GM12878 (cell line): ENCODE measurements at regions not wholly inside any gene's neighbourhood (a gene's known extent, or its start where the extent isn't known, plus 50 kb on each side); places are given as distances from the start of the nearest gene placed in this dataset.

ENCODE experiments used
- ATAC-seq: fragments of 200-7000 bp; cut with Tn5 transposase; 3 replicates; pipeline ENCODE4 v1.9.1; 2020; ENCODE audit warnings: mild to moderate bottlenecking, moderate library complexity
- BruUV-seq: library from RNA; stranded (reverse); fragments of 400-500 nt; replicated peaks from 2 replicates; lab custom pipeline; 2021; lab: Mats Ljungman, UMichigan
- CTCF ChIA-PET: fragments of 300-600 bp; sonication (Branson Sonifier 250); formaldehyde crosslinking; extraction: SDS; loops from one replicate; lab custom pipeline; 2021; ENCODE audit warnings: inconsistent platforms; lab: Yijun Ruan, JAX
- POLR2A ChIA-PET: fragments of 350-600 bp; formaldehyde crosslinking; extraction: SDS; loops from one replicate; lab custom pipeline; 2021; ENCODE audit warnings: inconsistent platforms; lab: Charles Lee
- RAD21 ChIA-PET: fragments of 300-600 bp; sonication (Branson Sonifier 250); formaldehyde crosslinking; loops from one replicate; lab custom pipeline; 2023; ENCODE audit warnings: antibody characterized with exemption; ENCODE audit not compliant: unreplicated experiment; lab: Charles Lee
- SMC1A ChIA-PET: fragments of 300-600 bp; sonication (Branson Sonifier 250); formaldehyde crosslinking; loops from one replicate; lab custom pipeline; 2023; ENCODE audit not compliant: unreplicated experiment, uncharacterized antibody; lab: Charles Lee
- DNase-seq: peaks from one replicate; pipeline ENCODE4 v3.0.0-alpha.2; 2011; ENCODE audit warnings: low read depth, low spot score
- FAIRE-seq: peaks from 3 replicates; lab custom pipeline; 2011; peaks lifted over from hg19 to GRCh38; lab: Jason Lieb, UNC
- H2AFZ ChIP-seq: 2 replicates; pipeline ENCODE4 v1.6.0; 2011; ENCODE audit warnings: low read depth, low read length, control low read depth; ENCODE audit not compliant: control insufficient read depth
- H3K27ac ChIP-seq: 2 replicates; pipeline ENCODE4 v1.5.1; 2011; ENCODE audit warnings: control low read depth; ENCODE audit not compliant: control insufficient read depth, insufficient read depth
- H3K27me3 ChIP-seq, 2 experiments: replicated peaks in 1 of 2; 2 replicates each; pipeline versions ENCODE4 v1.6.0 to v1.6.1; 2011; ENCODE audit warnings: low read length in 1 of 2; ENCODE audit not compliant: control insufficient read depth in 2 of 2, insufficient read depth in 2 of 2
- H3K36me3 ChIP-seq, 2 experiments: 2 replicates each; pipeline ENCODE4 v1.5.1; 2011; ENCODE audit warnings: low read length in 1 of 2; ENCODE audit not compliant: control insufficient read depth in 2 of 2, insufficient read depth in 2 of 2
- H3K4me1 ChIP-seq: 2 replicates; pipeline ENCODE4 v1.6.1; 2011; ENCODE audit warnings: mild to moderate bottlenecking, low read length, moderate library complexity, mixed read lengths; ENCODE audit not compliant: control insufficient read depth, insufficient read depth
- H3K4me2 ChIP-seq: 2 replicates; pipeline ENCODE4 v1.6.0; 2011; ENCODE audit warnings: control low read depth; ENCODE audit not compliant: control insufficient read depth, insufficient read depth
- H3K4me3 ChIP-seq: fragments of 200-600 bp; sonication (generic); 2 replicates; pipeline ENCODE4 v1.5.1; 2016
- H3K79me2 ChIP-seq: 2 replicates; pipeline ENCODE4 v1.6.0; 2011; ENCODE audit warnings: low read length; ENCODE audit not compliant: control insufficient read depth, insufficient read depth
- H3K9ac ChIP-seq: 2 replicates; pipeline ENCODE4 v1.8.0; 2011; ENCODE audit warnings: low read length, control low read depth, mixed read lengths; ENCODE audit not compliant: control insufficient read depth, insufficient read depth
- H3K9me3 ChIP-seq: replicated peaks from 3 replicates; pipeline ENCODE4 v1.5.1; 2011; ENCODE audit warnings: mild to moderate bottlenecking, low read length; ENCODE audit not compliant: control insufficient read depth, insufficient read depth
- H4K20me1 ChIP-seq: 2 replicates; pipeline ENCODE4 v1.6.0; 2011; ENCODE audit not compliant: control insufficient read depth, insufficient read depth
- BMI1 ChIP-seq: fragments of 450-650 bp; IDR thresholded peaks from 2 replicates; pipeline ENCODE4 v1.6.1; 2016; ENCODE audit warnings: mild to moderate bottlenecking, moderate library complexity, borderline replicate concordance
- BRCA1 ChIP-seq: IDR thresholded peaks from 2 replicates; pipeline ENCODE4 v1.6.1; 2011; ENCODE audit warnings: low read depth, low read length, improper control_type of control experiment
- CREB1 ChIP-seq: IDR thresholded peaks from 2 replicates; pipeline ENCODE4 v1.6.1; 2012; ENCODE audit warnings: low read depth, mild to moderate bottlenecking, inconsistent platforms
- ESRRA ChIP-seq: IDR thresholded peaks from 2 replicates; pipeline ENCODE4 v1.6.1; 2012; ENCODE audit warnings: mild to moderate bottlenecking, low read length, improper control_type of control experiment
- MTA2 ChIP-seq: fragments of 450-650 bp; IDR thresholded peaks from 2 replicates; pipeline ENCODE4 v1.6.1; 2016; ENCODE audit warnings: low read depth, mild to moderate bottlenecking, moderate library complexity
- MYC ChIP-seq: IDR thresholded peaks from 2 replicates; pipeline ENCODE4 v1.6.1; 2011; ENCODE audit warnings: mild to moderate bottlenecking, low read length, moderate library complexity, inconsistent platforms; ENCODE audit not compliant: insufficient read depth, insufficient replicate concordance, insufficient read length, severe bottlenecking
- PAX5 ChIP-seq: IDR thresholded peaks from 2 replicates; pipeline ENCODE4 v1.6.1; 2011; ENCODE audit warnings: low read depth, low read length, borderline replicate concordance
- PAX8 ChIP-seq: fragments of 450-650 bp; IDR thresholded peaks from 2 replicates; pipeline ENCODE4 v1.6.1; 2017; ENCODE audit warnings: mild to moderate bottlenecking, moderate library complexity
- POU2F2 ChIP-seq: IDR thresholded peaks from 3 replicates; pipeline ENCODE4 v1.6.1; 2011; ENCODE audit warnings: low read depth, mild to moderate bottlenecking, low read length, borderline replicate concordance
- TCF3 ChIP-seq: IDR thresholded peaks from 2 replicates; pipeline ENCODE4 v1.6.1; 2012; ENCODE audit warnings: low read depth, mild to moderate bottlenecking, low read length, borderline replicate concordance; ENCODE audit not compliant: insufficient read depth
- WGBS: methylation state at CpG from one replicate; pipeline ENCODE4 v1.1.6; 2016; ENCODE audit warnings: low lambda C conversion rate; ENCODE audit not compliant: insufficient replicate concordance, insufficient coverage; ENCODE audit errors: missing lambda C conversion rate; 5-methylcytosine and 5-hydroxymethylcytosine counted together
- in situ Hi-C: fragments of 300-500 bp; cut with MboI; formaldehyde crosslinking; loops from 9 replicates; pipeline ENCODE4 v1.14.3; 2018; ENCODE audit warnings: mixed read lengths
- intact Hi-C: fragments of 100-400 bp; cut with micrococcal nuclease; formaldehyde crosslinking; loops from one replicate; pipeline ENCODE4 v1.14.2; 2022; ENCODE audit not compliant: unreplicated experiment
- TF ChIP-seq, protein P1 (sequence below): fragments of 450-650 bp; IDR thresholded peaks from 2 replicates; pipeline ENCODE4 v1.6.1; 2017; ENCODE audit warnings: mild to moderate bottlenecking, low read depth, inconsistent platforms; ENCODE audit not compliant: poor library complexity, severe bottlenecking
- TF ChIP-seq, protein P2 (sequence below): IDR thresholded peaks from 2 replicates; pipeline ENCODE4 v1.6.1; 2011; ENCODE audit warnings: low read depth, mild to moderate bottlenecking, low read length, moderate library complexity, borderline replicate concordance; ENCODE audit errors: extremely low read depth

DNA sequence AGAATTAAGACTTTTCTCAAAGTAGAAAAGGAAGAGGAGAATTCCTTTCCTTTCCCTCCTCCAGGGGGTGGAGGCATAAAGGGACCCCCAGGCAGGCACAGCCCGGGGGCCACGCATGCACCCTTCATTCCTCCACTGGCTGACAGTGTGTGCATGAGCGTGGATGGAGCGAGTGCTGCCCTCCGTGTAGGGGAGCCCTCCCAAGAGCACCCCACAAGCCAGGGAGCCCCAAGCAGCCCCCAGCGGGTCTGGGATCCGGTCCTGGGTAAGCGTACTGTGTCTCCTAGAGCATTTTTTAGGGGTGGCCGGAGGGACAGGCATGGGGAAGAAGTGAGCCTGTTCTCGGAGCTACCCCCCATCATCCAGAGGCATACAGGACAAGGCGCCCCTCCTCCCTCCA is 120.5 kb downstream of the SIK1 start (continued):
- TF ChIP-seq POU2F2 (no peak), CREB1 (no peak), PAX5 (no peak), BMI1 (no peak), MYC (no peak), PAX8 (no peak)
- TF ChIP-seq, protein P1, sequence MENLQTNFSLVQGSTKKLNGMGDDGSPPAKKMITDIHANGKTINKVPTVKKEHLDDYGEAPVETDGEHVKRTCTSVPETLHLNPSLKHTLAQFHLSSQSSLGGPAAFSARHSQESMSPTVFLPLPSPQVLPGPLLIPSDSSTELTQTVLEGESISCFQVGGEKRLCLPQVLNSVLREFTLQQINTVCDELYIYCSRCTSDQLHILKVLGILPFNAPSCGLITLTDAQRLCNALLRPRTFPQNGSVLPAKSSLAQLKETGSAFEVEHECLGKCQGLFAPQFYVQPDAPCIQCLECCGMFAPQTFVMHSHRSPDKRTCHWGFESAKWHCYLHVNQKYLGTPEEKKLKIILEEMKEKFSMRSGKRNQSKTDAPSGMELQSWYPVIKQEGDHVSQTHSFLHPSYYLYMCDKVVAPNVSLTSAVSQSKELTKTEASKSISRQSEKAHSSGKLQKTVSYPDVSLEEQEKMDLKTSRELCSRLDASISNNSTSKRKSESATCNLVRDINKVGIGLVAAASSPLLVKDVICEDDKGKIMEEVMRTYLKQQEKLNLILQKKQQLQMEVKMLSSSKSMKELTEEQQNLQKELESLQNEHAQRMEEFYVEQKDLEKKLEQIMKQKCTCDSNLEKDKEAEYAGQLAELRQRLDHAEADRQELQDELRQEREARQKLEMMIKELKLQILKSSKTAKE: no peak

DNA sequence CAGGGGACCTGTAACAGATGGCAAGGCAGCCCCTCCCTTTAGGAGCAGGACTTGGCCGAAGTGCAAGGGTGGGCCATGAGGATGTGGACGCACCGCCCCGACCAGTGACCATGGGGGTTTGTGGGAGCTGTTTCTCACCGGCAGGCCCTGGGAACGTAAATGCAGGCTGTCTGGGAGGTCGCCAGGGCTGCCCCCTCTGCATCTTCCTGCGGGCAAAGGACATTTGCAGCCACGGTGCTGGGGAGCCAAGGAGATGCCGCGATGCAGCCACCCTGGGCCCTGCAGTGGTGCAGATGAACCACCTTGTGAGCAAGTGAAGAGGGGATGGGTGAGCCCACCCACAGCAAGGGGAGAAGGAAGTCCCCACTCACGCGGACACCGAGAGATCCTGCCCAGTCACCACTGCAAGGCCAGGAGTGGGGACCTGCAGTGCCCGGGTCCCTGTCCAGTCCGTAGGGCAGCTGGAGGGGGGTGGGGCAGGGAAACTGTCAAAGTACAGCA is 121.1 kb downstream of the SIK1 start:
- Histone ChIP-seq H3K4me2 (no peak overlapping the region), H3K9ac (no peak overlapping the region), H3K4me1 (peaks cover 13% of the 10 kb centered on the region), H2AFZ (no peak overlapping the region), H3K27ac (no peak overlapping the region), H3K4me3 (no peak overlapping the region), H3K9me3 (no peaks in the 10 kb centered on the region), H3K36me3 (no peaks in the 10 kb centered on the region), H3K79me2 (no peaks in the 10 kb centered on the region)
- SMC1A ChIA-PET: no interaction called here
- no peak for FAIRE-seq
- no TSS peak for BruUV-seq
- no peak for ATAC-seq
- TF ChIP-seq TCF3 (no peak), MYC (no peak), MTA2 (no peak), ESRRA (no peak), BRCA1 (no peak)
- TF ChIP-seq, protein P2, sequence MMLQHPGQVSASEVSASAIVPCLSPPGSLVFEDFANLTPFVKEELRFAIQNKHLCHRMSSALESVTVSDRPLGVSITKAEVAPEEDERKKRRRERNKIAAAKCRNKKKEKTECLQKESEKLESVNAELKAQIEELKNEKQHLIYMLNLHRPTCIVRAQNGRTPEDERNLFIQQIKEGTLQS: no peak
- TF ChIP-seq, all 136 proteins: peak for 0
- H3K27me3 ChIP-seq: no peaks in the 10 kb centered on the region
- in situ Hi-C loops: no loop called here
- intact Hi-C loops: loop anchor here (2.0 to 5.0 kb wide), 2 partner anchors 47 to 341 kb away; no protein-coding TSS in a partner anchor
- 93% methylated on average over 16 of the region's 16 CpGs for WGBS
- ChIA-PET POLR2A (no interaction called here), RAD21 (no interaction called here), CTCF (no interaction called here)
- no peaks in the 10 kb centered on the region for H4K20me1 ChIP-seq
- DNase-seq: no peak
